GM06990 (cell line): ENCODE measurements at regions not wholly inside any gene's neighbourhood (a gene's known extent, or its start where the extent isn't known, plus 50 kb on each side); places are given as distances from the start of the nearest gene placed in this dataset.

Source experiments
- DNase-seq: peaks from one replicate; pipeline ENCODE4 v3.0.0-alpha.2; 2011; ENCODE audit not compliant: insufficient read length; ENCODE audit errors: extremely low read depth
- H3K27me3 ChIP-seq: replicated peaks from 2 replicates; pipeline ENCODE4 v1.6.0; 2011; ENCODE audit warnings: low read length; ENCODE audit not compliant: control insufficient read depth, insufficient read depth
- H3K36me3 ChIP-seq: 2 replicates; pipeline ENCODE4 v1.5.1; 2011; ENCODE audit warnings: low read length; ENCODE audit not compliant: control insufficient read depth, insufficient read depth
- H3K4me3 ChIP-seq: replicated peaks from 2 replicates; pipeline ENCODE4 v1.5.1; 2011; ENCODE audit warnings: low read depth, mild to moderate bottlenecking, control low read depth, low read length
- TF ChIP-seq, protein P1 (sequence below): IDR thresholded peaks from 2 replicates; pipeline ENCODE4 v1.5.1; 2011; ENCODE audit warnings: low read length, control low read depth, mild to moderate bottlenecking, inconsistent platforms; ENCODE audit not compliant: insufficient read depth, poor library complexity, severe bottlenecking

DNA sequence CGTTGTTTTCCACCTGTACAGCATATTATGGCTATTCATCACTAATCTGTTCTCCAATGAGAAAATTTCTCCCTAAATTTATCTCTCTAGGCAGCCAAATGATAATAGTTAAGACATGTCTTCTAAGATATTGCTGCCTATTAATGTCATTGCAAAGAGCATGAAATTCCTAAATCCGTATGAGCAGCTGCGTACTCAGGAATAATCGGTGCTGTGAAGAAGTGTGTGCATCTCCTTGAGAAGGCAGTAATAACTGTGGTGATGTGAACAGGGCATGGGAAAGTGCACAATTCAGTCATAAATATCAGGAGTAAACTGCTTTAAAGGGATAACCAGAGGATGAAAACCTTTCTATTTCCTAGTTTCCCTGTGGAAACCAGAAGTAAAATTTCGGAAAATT, 112.2 kb downstream of the SLITRK5 start:
- no peak overlapping the region for H3K4me3 ChIP-seq
- no peaks in the 10 kb centered on the region for H3K36me3 ChIP-seq
- TF ChIP-seq, protein P1, sequence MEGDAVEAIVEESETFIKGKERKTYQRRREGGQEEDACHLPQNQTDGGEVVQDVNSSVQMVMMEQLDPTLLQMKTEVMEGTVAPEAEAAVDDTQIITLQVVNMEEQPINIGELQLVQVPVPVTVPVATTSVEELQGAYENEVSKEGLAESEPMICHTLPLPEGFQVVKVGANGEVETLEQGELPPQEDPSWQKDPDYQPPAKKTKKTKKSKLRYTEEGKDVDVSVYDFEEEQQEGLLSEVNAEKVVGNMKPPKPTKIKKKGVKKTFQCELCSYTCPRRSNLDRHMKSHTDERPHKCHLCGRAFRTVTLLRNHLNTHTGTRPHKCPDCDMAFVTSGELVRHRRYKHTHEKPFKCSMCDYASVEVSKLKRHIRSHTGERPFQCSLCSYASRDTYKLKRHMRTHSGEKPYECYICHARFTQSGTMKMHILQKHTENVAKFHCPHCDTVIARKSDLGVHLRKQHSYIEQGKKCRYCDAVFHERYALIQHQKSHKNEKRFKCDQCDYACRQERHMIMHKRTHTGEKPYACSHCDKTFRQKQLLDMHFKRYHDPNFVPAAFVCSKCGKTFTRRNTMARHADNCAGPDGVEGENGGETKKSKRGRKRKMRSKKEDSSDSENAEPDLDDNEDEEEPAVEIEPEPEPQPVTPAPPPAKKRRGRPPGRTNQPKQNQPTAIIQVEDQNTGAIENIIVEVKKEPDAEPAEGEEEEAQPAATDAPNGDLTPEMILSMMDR = no peak
- H3K27me3 ChIP-seq = no peaks in the 10 kb centered on the region
- DNase-seq = no peak

DNA sequence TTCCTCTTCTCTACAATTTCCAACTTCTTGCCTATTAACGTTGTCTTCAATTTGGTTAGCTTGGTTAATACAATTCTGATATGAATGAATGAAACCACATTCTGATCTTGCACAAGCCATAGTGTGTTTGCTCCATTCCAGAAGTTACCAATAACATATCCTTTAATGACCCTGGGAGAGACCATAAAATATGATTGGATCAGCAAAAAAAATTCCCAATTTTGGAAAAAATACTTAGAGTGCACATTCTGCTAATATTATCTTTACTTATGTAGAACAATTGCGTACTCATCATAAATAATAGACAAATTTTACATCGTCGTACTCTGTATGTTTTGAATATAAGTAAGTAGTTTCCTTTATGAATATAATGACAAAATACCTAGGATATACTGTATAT, 117.2 kb downstream of the SLITRK5 start:
- DNase-seq = no peak
- Histone ChIP-seq H3K27me3 (no peaks in the 10 kb centered on the region), H3K4me3 (no peak overlapping the region), H3K36me3 (no peaks in the 10 kb centered on the region)
- TF ChIP-seq, protein P1 = no peak

DNA sequence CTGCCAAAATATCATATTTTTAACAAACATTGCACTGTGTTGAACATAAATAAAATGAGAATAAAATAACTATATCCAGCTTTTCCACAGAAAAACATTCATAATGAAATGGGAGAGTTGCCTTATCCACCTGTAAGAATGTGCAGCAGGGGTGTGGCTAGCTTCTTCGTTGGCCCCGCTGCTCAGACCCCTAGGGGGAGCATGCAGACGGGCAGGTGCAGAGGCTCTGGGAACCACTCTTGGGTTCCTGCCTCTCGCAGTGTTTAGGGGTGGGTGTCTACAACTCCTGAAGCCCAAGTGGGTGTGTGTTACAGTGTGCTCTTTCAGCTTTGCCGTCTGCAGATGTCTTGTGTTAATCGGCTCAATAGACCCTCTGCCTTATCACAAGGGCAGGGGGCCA, 121.7 kb downstream of the SLITRK5 start:
- no peak for DNase-seq
- H3K36me3 ChIP-seq = no peaks in the 10 kb centered on the region
- H3K27me3 ChIP-seq = no peaks in the 10 kb centered on the region
- TF ChIP-seq, protein P1 = no peak
- H3K4me3 ChIP-seq = no peak overlapping the region

DNA sequence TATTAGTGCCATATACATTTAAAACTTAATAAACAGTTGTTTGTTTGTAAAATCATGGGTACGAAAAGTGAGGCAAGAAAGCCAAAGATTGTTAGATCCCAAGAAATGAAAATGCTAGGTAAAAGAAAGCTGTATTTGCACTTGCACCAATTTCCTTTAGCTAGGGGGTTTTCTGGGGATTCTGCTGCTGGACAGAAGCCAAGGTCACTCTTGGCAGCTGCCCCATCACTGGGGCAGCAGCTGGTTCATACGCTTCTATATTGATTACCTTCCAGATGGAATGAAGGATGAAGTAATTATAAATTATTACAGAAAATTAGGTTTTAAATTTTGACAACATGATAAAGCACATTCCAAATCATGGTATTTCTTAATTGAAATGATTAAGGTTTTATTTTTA, 127.4 kb downstream of the SLITRK5 start:
- H3K4me3 ChIP-seq = no peak overlapping the region
- no peaks in the 10 kb centered on the region for H3K27me3 ChIP-seq
- no peak for DNase-seq
- TF ChIP-seq, protein P1 = no peak
- H3K36me3 ChIP-seq = no peaks in the 10 kb centered on the region

DNA sequence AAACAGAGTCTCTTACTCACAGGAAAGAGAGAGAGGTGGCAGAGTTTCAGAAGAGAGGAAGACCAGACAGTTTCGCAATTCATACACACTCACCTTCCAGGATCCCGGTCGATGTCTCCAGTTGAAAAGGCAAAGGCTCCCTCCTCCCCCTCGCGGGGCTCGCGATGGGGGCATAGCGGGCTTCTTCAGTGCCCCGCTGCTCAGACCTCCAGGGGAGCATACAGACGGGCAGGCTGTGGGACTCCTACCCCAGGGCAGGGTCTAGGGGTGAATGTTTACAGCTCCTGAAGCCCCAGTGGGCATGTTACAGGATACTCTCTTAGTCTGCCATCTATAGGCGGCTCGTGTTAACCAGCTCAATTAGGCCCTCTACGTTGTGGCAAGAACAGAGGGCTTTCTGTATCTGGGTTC, 139.2 kb downstream of the SLITRK5 start:
- no peak for DNase-seq
- no peak overlapping the region for H3K4me3 ChIP-seq
- TF ChIP-seq, protein P1 = no peak
- H3K36me3 ChIP-seq = no peaks in the 10 kb centered on the region
- H3K27me3 ChIP-seq = no peaks in the 10 kb centered on the region

DNA sequence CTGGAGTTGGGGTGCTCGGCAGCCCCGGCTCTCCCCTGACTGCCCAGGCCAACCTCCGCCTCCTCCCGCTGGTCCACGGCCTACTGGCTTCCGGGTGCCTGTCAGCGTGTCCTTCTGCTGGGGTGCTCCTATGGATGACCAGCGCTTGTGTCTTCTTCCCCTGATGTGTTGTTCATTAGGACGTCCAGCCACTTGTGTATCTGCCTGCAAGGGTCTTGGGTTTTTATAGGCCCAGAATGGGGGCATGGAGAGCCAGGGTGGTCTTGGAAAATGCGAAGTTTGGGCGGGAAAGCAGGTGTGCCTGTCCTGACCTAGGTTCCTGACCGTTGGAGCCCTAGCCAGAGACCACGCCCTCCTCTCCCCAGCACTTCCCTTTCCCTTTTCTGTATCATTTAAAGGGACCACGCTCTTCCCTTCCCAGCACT, 139.8 kb downstream of the SLITRK5 start:
- H3K36me3 ChIP-seq = no peaks in the 10 kb centered on the region
- no peaks in the 10 kb centered on the region for H3K27me3 ChIP-seq
- H3K4me3 ChIP-seq = no peak overlapping the region
- no peak for DNase-seq
- TF ChIP-seq, protein P1 = no peak
